ENCODE measurements at regions not wholly inside any gene's neighbourhood (a gene's known extent, or its start where the extent isn't known, plus 50 kb on each side); places are given as distances from the start of the nearest gene placed in this dataset.
A peak's percentile ranks its signal among the peaks of the same experiment; 100 is the strongest.
"Not testable (repeated sequence)": the region's sequence is repeated elsewhere in the genome, so short reads cannot be mapped to it uniquely, and the experiment has no call there.

DNA sequence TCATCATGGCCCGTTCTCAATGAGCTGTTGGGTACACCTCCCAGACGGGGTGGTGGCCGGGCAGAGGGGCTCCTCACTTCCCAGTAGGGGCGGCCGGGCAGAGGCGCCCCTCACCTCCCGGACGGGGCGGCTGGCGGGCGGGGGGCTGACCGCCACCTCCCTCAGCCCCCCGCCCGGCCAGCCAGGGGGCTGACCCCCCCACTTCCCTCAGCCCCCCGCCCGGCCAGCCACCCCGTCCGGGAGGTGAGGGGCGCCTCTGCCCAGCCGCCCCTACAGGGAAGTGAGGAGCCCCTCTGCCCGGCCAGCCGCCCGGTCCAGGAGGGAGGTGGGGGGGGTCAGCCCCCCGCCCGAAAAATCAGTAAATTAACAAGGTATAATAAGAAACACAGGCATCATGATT lies 678.2 kb downstream of the PLOD2 start:
- not testable (repeated sequence) for DNase-seq

DNA sequence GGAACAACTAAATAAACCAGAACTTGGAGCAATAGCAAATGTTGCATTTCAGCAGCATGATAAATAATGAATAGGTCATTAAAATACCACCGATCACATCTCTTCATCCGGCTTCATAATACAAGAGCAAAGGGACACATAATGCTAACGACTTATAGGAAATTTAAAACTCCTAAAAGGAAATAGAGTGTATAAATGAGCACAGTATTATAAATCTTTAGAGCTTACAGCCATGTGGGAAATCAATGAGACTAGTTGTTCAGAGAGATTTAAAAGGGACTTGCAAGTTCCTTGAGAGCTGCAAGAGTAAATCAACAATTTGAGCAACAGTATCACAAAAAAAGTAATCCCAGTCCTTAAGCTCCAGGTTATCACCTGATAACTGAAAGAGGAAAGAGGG lies 677.0 kb downstream of the PLOD2 start:
- no peak for DNase-seq

DNA sequence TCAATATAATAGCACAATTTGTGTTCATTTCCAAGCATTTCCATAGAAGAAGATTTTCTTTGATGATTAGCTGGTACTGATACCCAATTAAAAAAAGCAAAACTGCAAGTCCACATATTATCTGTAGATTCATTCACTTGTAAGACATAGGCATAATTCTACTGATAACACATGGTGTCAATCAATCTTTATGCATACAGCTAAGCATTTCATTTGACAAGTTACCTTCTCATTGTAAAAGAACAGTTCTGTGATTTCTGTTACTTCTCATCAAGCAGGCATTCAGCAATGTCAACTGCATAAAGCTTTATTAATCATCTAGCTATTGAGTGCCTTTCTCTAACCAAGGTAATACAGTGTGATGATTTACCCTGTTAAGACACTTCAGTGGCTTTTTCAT lies 672.0 kb downstream of the PLOD2 start:
- no peak for DNase-seq

DNA sequence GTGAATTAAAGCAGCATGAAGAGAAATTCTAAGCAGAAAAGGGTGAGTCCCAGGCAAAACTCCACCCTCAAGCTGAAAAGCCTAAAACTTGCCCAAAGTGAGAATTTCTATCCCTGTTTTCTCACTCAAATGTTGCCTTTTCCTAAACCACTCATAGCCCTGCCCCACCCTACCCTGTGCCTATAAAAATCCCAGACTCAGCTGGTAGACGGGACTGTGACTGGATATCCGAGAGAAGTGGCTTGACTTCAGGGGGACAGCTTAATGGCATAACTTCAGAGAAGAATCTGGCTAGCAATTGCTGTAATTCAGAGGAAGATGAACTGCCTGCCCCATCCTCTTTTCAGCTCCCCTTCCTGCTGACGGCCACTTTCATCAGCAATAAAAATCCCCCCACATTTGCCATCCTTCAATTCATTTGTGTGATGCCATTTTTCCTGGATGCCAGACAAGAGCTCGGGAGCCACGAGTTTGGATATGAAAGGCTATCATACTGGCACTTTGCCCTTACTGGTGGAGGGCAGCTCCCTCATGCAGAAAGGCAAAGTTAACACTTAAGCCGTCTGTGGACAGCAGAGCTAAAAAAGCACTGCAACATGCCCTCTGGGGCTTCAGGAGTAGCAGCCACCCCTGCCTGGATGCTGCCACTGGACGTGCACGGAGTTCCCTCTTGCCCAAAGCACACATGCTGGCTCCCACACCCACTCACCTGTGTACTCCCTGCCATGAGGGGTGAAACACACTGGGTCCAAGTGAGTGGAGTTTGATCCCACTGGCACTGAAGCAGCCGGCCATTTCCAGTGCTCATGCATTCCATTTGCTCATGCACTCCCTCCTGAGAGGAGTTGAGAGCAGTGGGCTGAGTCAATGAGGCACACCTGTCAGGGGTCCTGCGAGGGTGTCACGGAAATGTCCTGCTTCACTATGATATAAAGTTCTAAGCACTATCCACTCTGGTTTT lies 670.6 kb downstream of the PLOD2 start:
- no peak for DNase-seq

DNA sequence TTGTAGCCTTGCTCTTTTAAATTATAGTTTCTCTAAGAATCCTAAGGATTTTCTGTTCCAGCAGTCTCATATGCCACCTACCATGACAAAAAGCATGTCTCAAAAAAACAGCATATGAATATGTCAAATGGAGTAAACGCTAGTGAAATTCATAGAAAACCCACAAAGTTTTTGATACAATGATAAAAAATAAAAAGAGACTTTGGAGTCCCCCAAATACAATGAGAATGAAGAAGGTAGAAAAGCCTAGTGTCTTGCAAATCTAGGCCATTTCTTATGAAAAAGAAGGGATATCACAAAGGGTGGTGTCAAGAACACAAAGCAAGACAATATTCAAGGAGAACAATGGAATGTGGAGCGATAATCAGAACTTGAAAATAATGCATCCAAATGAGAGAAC lies 668.5 kb downstream of the PLOD2 start:
- DNase-seq, result no peak

DNA sequence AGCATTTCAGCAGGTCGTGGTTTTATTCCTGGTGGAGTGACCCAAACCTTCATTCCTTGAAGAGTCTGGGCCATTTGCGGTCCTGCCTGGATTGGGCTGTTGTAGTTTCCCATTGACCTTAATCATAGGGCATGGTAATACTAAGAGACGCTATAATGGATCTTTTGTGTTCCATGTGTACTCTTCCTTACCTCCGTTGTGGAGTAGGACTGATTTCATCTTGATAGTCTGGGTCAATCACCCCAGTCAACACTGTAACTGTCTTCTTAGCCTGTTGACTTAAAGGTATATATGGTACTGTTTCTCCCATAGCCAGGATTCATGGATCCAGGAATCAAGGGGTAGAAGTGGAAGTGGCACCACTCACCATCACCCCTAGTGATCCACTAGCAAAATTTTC lies 643.6 kb downstream of the PLOD2 start:
- DNase-seq, result not testable (repeated sequence)

DNA sequence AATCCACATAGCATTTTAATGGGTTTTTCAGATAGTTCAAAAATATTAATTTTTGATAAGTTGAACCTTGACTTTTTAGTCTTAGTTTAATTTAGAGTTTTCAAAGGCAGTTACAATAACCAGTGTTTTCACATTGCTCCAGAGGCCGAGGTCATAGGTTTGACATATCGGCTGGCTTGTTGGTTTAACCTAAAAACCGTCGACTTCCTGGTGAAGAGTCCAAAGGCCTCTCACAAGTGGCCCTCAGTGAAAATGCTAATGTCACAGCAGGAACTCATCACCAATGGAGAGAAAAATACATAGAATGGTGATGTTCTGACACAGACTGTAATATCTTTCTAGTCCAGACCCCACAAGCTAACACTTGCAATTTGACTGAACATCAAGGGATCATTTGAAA lies 642.3 kb downstream of the PLOD2 start:
- no peak for DNase-seq

DNA sequence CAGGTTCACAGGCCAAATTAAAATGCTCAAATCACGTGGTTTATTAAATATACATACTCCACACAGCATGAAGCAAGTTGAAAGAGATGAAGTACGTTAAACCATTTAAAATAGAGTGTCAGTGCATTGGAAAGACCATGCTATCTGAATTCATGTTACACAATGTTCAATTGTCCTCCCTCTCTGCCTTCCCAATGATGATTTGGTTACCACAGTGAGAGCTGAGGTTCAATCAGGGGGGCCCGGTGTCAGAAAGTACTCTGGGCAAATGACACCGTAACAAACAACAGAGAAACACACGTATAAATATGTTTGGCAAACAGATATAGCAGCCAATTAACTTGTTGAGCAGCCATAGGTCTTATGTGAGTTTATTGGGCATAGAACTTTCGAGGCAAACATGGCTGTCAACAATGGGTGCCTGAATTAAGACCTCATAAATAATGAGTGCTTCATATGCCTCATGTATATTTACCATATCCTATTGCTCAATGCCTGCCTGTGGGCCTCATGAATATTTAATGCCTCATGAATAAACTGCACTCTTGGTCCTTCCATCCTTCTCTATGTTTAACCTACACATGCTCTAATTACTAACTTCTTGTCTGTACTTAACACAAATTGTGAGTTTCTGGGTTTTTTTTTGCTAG lies 641.5 kb downstream of the PLOD2 start:
- no peak for DNase-seq

DNA sequence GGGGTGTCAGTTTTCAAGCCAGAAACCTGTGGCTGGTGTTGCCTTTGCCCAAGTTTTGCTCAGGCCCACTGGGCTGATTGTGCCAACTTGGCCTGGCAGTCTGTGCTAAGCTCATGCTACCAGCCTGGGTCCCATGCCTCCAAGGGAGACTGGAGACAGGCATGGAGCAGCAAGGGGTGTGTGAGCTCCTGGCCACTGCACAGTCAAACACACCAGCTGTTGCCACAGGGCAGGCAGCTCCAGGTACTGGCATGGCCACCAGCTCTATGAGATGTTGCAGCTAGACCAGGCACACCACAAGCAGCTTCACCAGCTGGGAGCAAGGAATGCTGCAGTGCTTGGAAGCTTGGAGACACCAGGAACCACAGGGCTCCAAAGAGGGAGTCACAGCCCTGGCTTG lies 638.8 kb downstream of the PLOD2 start:
- no peak for DNase-seq

DNA sequence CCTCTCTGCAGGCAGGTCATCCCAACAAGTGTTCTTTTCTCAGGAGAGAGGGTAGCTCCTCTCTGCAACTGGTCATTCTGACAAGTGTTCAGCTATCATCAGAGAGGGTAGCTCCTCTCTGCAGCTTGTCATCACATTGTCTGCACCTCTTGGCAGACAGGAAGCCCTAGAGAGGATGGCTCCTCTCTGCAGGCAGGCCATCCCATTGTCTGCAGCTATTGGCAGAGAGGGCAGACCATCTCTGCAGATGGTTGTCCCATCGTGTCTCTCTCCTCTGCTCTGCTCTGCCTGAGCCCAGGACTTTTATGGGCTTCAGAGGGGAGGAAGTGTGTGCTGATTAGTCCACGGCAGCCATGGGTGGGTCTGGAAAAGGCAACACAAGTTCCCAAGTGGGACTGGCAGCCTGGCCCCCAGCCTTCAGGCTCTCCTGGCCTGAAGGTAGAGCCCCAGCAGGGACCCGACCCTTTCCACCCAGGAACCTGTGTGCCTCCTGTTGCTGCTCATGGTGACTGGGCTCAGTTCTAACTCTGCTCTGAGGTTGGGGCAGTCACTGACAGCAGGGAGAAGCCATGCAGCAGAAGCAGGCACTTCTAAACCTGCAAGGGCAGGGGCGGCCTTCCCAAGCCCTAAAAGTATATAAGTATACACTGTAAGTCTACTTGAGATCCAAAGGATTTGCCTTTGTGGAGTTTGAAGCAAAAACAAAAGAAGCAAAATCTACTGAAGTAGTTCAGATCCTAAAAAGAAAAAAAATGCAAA lies 637.9 kb downstream of the PLOD2 start:
- no peak for DNase-seq

DNA sequence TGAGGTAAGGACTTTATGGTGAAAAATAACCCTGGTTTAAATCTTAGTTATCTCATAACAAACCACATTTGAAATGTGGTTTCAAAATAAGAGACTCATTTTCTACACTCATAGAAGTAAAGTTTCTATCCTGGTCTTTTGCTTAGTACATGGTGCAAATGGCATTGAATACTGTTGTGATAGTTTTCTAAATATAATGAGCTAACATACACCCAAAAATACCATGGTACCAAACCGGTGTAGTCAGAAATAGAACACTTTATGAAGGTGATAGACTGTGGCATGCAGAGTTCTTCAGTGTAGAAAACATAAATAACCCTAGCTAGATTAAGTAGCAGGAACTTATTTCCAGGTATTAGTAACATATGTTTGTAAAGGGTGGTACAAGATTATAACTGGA lies 629.4 kb downstream of the PLOD2 start:
- DNase-seq, result no peak

DNA sequence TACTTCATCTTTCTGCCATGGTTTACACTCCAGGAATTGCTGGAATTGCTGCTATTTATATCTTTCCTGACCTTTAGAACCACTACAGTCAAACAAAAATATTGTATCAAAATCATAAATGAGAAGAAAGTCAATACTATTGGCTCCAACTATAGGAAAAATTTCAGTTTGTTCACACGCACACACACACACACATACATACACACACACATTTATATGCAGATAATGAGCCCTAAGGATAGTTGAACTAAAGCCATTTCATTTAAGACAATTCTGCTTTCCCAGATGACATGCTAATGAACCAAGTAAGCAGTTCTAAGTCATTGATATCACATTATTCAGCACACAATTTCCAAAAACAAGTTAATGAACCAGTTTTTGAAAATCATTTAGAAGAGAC lies 627.3 kb downstream of the PLOD2 start:
- DNase-seq, result no peak

DNA sequence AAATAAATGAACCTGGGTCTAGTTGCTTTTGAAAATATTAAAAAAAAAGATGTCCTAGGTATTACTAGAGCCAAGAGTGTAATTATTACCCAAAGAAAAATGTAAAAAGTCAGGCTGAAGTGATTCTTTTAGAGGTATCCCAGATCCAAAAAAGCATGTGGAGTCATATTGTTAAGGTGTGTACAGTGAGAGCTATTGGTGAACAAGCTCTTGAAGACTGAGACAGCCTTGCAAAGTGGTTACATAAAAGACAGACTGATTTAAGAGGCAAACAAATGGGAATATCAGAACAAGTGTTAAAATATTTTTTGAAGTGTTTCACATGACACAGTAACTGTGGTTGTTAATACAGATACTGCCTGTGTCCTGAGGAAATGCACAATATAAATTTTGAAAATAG lies 624.5 kb downstream of the PLOD2 start:
- DNase-seq, result no peak

DNA sequence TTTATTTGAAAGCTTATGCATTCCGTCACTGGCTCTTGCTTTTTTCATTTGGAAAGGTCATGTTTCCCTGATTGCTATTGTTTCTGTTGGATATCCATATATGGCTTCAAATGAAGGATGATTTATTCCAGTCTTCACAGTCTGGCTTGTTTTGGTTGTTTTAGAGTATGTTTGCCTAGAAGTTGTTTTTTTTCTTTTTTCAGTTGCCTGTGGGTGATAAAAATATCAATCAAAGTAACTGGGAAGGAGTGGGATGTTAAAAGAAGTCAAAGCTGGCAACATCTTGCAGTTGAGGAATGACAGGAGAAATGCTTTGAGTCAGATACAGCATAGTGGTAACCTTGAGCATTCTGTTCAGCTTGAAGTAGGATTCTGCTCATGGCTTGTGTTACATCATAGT lies 610.5 kb downstream of the PLOD2 start:
- DNase-seq, result no peak

DNA sequence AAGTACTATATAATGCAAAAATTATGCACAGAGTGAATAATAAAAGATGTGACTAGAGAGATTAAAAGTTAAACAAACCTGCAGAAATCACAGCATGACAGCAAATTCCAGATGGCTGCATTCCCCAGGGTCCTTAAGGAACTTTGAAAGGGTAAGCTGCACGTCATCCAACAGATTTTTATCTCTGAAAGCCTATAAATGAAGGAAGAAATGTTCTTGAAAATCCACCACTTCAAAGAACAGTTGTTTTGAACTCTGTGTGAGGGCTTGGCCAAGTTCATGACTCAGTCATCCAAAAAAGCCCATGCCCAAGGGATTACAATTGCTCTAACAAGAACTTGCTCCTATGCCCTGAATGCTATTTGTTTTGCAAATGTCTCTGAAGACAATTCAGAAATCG lies 603.6 kb downstream of the PLOD2 start:
- DNase-seq, result no peak

DNA sequence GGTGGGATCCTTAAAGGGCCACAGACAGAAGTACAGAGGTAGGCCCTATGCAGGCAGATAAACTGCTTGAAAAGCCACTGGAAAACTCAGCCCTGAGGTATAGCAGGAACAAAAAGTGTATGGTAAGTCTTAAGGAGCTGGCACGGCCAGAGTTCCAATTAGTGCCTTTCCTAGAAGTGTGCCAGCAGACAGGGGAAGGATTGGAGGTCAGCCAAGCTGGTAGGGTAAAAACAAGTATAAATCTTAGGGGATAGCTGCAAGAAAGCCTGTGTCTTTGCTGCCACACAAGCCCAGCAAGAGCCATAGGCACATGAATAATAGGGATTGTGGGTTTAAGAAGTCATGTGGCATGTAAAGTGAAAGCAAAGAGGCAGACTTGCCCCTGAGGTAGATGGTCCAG lies 582.5 kb downstream of the PLOD2 start:
- no peak for DNase-seq

DNA sequence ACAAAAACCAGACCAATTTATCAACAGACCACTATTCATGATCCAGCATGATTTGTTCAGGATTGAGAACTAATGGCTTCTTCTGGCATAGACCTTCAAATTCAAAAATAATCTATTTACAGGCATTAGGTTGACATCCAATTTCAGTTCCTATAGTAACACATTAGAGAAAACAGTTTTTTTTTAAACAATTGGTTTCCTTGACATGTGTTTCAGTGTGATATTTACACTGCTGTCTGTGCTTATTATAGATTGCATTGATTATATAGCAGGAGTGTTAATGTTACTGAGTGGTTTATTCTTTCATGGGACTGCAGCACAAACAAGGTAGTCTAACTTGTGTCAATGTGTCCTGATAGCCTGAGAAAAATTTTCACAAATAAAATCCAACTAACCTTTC lies 579.3 kb downstream of the PLOD2 start:
- DNase-seq, result no peak

DNA sequence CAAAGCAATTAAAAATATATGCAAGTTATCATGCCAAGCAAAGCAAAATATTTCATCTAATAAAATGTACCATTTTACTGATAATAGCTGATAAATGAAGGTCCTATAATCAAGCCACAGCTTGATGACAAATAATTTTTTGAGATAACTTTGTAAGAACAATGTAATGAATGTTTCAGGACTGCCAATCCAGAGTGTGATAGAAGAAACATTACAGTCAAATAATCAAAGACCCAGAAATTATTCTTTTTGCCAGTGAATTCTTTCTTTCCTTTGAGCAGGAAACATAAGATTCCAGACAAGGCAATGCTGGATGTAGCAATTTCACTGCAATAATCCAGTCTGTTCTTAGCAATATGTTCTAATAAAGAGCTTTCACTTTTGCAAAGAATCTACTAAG lies 556.1 kb downstream of the PLOD2 start:
- DNase-seq, result no peak

DNA sequence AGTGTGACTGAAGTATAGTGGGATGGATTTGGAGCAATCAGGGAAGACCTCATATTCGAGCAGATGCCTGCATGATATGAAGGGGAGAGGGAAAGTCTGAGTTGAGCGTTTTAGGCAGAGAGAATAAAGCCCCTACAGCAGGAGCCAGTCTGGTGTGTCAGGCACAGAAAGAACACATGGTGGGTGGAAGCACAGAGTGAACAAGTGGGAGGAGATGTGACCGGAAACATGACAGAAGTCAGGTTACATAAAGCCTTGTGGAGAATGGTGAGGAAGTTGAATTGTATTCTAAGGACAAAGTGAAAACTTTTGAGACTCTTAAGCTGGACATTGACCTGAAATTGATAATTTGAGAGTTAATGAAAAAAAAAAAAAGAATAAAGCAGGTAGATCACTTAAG lies 541.0 kb downstream of the PLOD2 start:
- peak; percentile 15 for DNase-seq

DNA sequence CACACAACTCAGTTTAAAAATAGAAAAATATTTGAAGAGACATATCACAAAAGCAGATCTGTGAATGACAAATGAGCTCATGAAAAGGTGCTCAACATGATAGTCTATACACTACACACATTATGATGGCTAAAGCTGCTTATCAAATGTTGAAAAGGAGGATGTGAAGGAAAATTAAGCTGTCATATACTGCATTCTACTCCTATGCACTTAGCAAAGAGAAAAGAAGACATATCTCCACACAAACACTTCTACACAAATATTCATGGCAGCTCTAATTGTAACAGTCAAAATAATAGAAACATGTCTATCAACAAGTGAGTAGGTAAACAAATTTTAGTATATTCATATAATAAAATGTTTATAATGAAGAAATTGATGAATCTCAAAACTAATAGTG lies 540.5 kb downstream of the PLOD2 start:
- no peak for DNase-seq

DNA sequence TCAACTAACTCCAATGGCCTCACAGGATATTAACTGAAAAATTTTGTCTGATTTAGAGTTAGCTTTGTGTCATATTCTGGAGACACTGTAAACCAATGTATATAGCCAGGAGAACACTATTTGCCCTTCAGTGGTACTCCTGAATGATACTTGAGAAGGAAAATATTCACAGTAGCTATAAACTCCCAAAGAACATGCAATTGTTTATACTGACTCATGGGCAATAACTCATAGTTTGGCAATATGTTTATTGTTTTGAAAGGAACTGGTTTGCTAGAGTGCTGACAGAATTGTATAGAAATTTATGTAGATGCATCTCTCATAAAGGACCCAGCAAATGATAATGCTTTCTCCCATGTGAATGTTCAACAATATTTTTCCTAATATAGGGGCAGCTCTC lies 537.6 kb downstream of the PLOD2 start:
- no peak for DNase-seq

DNA sequence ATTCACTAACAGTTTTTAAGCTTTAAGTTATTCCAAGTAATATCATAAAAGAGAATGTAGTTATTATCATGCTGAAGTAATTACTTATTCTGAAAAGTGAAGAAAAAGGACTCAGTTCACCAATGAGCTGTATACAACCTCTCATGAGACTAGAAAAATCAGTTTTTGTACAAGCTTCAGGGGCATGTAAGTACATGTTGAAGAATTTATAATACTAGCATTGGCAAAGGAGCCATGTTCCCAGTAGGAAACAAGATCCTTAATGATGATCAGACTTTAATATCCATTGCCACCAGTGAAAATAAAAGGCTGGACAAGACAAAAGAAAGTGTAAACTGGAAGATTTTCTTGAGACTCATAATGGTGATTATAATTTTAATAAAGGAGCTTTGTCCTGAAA lies 532.8 kb downstream of the PLOD2 start:
- DNase-seq, result no peak

DNA sequence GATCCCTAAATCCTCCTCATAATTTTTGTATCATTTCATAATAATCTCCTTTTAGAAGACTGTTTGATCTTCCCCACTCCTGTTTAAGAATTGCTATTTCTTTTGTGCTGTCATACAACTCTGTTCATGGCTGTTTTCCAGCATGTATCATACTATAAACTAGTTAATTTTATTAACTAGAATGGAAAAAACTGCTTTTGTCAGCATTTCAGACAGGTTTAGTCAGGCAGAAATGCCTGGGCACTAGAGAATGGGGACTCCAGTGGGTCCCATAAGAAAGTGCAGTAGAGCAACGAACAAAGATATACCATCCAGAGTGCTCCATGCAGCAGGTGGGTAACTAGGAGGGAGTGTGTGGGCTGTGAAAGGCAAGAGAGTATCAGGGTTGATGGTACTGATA lies 523.9 kb downstream of the PLOD2 start:
- DNase-seq, result no peak
